ENCODE measurements at regions not wholly inside any gene's neighbourhood (a gene's known extent, or its start where the extent isn't known, plus 50 kb on each side); places are given as distances from the start of the nearest gene placed in this dataset.

DNA sequence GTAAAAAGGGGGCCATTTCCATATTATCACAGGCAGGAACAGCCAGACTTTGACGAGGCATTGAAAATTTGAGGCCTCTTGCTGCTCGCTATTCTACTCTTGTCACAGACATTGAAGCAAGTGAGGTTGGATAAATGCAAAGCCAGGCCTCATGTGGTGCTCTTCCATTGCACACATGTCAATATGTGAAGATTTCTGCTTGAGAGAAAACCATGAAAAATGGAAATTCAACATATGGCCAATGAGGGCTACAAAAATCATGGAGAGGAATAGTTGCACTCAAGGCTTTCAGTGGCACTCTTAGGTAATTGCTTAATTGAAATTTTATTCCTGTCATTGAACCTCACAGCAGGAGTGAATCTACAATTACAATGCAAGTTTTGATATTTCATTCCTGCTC, 185.6 kb upstream of the MBNL1 start:
- ATAC-seq: no peak
- TF ChIP-seq TCF4 (CRISPR knock-in tag; IDR thresholded peaks at IDR 0.05; ENCODE audit: borderline replicate concordance): no peak
- TF ChIP-seq TOX (CRISPR knock-in tag; IDR thresholded peaks at IDR 0.05; ENCODE audit: borderline replicate concordance): no peak
- no peak for TF ChIP-seq CSDC2 (CRISPR knock-in tag; IDR thresholded peaks at IDR 0.05)
- no peak for TF ChIP-seq RARB (CRISPR knock-in tag; IDR thresholded peaks at IDR 0.05)
- TF ChIP-seq ZFP3 (CRISPR knock-in tag; IDR thresholded peaks at IDR 0.05): no peak

DNA sequence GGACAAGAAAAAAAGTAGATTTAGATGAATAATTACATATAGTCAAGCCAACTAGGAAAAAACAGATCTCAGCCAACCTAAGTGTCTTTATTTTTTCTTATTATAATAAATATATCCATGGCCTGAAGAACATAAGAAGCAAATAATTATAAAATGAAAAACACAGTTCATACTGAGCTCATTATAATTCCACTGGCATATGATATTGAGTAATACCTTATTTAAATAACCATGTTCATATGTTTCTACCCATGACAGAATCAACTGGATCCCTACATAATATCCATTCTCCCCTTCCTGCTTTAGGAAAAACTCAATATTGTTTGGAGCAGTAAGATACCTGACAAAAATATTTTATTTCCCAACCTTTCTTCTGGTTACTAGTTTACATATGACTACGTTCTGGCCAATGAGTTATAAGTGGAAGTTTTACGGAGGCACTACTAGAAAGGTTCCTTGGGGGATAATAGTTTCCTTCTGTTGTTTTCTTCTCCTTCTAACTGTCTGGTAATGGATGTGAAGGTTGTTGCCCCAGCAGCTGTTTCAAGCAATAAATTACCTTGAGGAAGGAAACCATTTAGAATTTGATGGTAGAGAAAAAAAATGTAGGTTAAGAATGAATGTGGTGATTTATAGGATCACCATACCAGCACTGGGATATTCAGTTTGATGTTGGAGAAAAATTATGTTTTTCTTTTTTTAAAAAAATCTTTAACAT, 184.1 kb upstream of the MBNL1 start:
- TF ChIP-seq, protein P1, sequence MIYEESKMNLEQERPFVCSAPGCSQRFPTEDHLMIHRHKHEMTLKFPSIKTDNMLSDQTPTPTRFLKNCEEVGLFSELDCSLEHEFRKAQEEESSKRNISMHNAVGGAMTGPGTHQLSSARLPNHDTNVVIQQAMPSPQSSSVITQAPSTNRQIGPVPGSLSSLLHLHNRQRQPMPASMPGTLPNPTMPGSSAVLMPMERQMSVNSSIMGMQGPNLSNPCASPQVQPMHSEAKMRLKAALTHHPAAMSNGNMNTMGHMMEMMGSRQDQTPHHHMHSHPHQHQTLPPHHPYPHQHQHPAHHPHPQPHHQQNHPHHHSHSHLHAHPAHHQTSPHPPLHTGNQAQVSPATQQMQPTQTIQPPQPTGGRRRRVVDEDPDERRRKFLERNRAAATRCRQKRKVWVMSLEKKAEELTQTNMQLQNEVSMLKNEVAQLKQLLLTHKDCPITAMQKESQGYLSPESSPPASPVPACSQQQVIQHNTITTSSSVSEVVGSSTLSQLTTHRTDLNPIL (CRISPR knock-in tag; IDR thresholded peaks at IDR 0.05; ENCODE audit: low read depth): no peak
- no peak for TF ChIP-seq BACH2 (CRISPR knock-in tag; IDR thresholded peaks at IDR 0.05; ENCODE audit: borderline replicate concordance)
- TF ChIP-seq ISL1 (CRISPR knock-in tag; IDR thresholded peaks at IDR 0.05): no peak
- no peak for TF ChIP-seq ZNF8 (CRISPR knock-in tag; IDR thresholded peaks at IDR 0.05)
- TF ChIP-seq, protein P2, sequence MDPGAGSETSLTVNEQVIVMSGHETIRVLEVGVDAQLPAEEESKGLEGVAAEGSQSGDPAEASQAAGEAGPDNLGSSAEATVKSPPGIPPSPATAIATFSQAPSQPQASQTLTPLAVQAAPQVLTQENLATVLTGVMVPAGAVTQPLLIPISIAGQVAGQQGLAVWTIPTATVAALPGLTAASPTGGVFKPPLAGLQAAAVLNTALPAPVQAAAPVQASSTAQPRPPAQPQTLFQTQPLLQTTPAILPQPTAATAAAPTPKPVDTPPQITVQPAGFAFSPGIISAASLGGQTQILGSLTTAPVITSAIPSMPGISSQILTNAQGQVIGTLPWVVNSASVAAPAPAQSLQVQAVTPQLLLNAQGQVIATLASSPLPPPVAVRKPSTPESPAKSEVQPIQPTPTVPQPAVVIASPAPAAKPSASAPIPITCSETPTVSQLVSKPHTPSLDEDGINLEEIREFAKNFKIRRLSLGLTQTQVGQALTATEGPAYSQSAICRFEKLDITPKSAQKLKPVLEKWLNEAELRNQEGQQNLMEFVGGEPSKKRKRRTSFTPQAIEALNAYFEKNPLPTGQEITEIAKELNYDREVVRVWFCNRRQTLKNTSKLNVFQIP (CRISPR knock-in tag; IDR thresholded peaks at IDR 0.05; ENCODE audit: borderline replicate concordance, low read depth): no peak
- TF ChIP-seq CSDC2 (CRISPR knock-in tag; IDR thresholded peaks at IDR 0.05): no peak
- no peak for TF ChIP-seq RARB (CRISPR knock-in tag; IDR thresholded peaks at IDR 0.05)
- no peak for TF ChIP-seq TOX (CRISPR knock-in tag; IDR thresholded peaks at IDR 0.05; ENCODE audit: borderline replicate concordance)
- TF ChIP-seq, protein P3, sequence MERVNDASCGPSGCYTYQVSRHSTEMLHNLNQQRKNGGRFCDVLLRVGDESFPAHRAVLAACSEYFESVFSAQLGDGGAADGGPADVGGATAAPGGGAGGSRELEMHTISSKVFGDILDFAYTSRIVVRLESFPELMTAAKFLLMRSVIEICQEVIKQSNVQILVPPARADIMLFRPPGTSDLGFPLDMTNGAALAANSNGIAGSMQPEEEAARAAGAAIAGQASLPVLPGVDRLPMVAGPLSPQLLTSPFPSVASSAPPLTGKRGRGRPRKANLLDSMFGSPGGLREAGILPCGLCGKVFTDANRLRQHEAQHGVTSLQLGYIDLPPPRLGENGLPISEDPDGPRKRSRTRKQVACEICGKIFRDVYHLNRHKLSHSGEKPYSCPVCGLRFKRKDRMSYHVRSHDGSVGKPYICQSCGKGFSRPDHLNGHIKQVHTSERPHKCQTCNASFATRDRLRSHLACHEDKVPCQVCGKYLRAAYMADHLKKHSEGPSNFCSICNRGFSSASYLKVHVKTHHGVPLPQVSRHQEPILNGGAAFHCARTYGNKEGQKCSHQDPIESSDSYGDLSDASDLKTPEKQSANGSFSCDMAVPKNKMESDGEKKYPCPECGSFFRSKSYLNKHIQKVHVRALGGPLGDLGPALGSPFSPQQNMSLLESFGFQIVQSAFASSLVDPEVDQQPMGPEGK (CRISPR knock-in tag; IDR thresholded peaks at IDR 0.05; ENCODE audit: borderline replicate concordance): no peak
- TF ChIP-seq ZC3H10 (CRISPR knock-in tag; IDR thresholded peaks at IDR 0.05): no peak
- no peak for TF ChIP-seq PPARA (CRISPR knock-in tag; IDR thresholded peaks at IDR 0.05; ENCODE audit: borderline replicate concordance)
- TF ChIP-seq SNAI2 (CRISPR knock-in tag; IDR thresholded peaks at IDR 0.05): no peak
- TF ChIP-seq OSR1 (CRISPR knock-in tag; IDR thresholded peaks at IDR 0.05): no peak
- TF ChIP-seq TCF4 (CRISPR knock-in tag; IDR thresholded peaks at IDR 0.05; ENCODE audit: borderline replicate concordance): no peak
- ATAC-seq: no peak

DNA sequence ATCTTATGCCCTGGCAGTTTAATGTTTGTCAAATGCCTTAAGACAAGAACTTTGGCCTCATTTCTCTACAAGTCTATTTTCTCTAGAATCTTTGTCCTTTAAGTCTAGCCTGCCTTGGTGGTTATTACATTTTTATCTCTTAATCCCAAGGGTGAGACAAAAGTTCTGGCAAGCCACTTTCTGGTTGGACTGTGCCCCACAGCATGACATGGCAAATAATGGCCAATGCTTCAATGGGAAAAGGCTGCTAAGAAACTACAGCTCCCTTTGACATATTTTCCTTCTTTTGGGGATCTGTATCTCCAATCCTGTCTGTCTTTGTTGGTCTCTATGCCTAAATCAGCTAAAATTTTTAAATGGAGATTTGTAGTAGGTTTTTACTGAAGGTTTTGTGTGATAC, 181.6 kb upstream of the MBNL1 start:
- TF ChIP-seq TOX (CRISPR knock-in tag; IDR thresholded peaks at IDR 0.05; ENCODE audit: borderline replicate concordance) (no peak), ESRRG (CRISPR knock-in tag; IDR thresholded peaks at IDR 0.05) (no peak), ARNTL (CRISPR knock-in tag; IDR thresholded peaks at IDR 0.05; ENCODE audit: borderline replicate concordance, low read depth) (no peak), ZNF70 (CRISPR knock-in tag; IDR thresholded peaks at IDR 0.05) (no peak), ISL1 (CRISPR knock-in tag; IDR thresholded peaks at IDR 0.05) (no peak), CSDC2 (CRISPR knock-in tag; IDR thresholded peaks at IDR 0.05) (no peak), ZNF565 (CRISPR knock-in tag; conservative IDR thresholded peaks at IDR 0.05; ENCODE audit: low read depth) (no peak), PPARA (CRISPR knock-in tag; IDR thresholded peaks at IDR 0.05; ENCODE audit: borderline replicate concordance) (no peak), BACH2 (CRISPR knock-in tag; IDR thresholded peaks at IDR 0.05; ENCODE audit: borderline replicate concordance) (no peak), GLIS3 (CRISPR knock-in tag; IDR thresholded peaks at IDR 0.05) (no peak), OSR1 (CRISPR knock-in tag; IDR thresholded peaks at IDR 0.05) (no peak), RARB (CRISPR knock-in tag; IDR thresholded peaks at IDR 0.05) (no peak)
- ATAC-seq: no peak

DNA sequence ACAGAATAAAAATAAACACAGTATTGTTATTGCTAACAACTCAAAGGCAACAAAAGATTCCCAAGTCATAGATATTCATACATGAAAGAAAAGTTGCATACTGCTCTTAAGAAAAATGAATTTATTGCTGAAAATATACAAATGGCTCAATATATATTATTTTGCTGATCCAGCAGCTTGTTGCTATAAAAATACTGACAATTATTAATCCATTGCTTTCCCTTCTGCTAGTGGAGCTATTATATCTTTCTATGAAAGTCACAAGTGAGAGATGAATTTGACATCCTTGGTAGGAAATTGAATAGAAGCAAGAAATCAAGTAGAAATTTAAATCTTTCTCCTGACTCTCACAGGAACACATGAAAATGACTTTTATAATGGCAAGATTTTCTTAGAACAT, 179.2 kb upstream of the MBNL1 start:
- TF ChIP-seq PPARA (CRISPR knock-in tag; IDR thresholded peaks at IDR 0.05; ENCODE audit: borderline replicate concordance) (no peak), ARNTL (CRISPR knock-in tag; IDR thresholded peaks at IDR 0.05; ENCODE audit: borderline replicate concordance, low read depth) (no peak)
- ATAC-seq: no peak

DNA sequence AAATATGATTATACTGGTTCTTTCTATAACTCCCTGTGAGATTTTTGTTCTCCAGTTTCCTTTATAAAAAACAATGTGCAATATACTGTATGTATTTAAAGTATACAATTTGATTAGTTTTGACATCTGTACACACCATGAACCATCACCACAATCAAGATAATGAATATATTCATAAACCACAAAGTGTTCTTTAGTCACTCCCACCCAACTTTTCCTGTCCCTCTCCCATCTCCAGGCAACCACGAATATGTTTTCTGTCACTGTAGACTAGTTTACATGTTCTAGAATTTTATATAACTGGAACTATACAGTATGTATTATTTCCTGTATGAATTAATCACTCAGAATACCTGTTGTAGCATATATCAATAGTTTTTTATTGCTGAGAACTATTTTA, 177.0 kb upstream of the MBNL1 start:
- TF ChIP-seq TOX (CRISPR knock-in tag; IDR thresholded peaks at IDR 0.05; ENCODE audit: borderline replicate concordance) (no peak), ZFP3 (CRISPR knock-in tag; IDR thresholded peaks at IDR 0.05) (no peak), ZNF70 (CRISPR knock-in tag; IDR thresholded peaks at IDR 0.05) (no peak), SNAI2 (CRISPR knock-in tag; IDR thresholded peaks at IDR 0.05) (no peak), CSDC2 (CRISPR knock-in tag; IDR thresholded peaks at IDR 0.05) (no peak), ZFP30 (CRISPR knock-in tag; IDR thresholded peaks at IDR 0.05) (no peak)
- TF ChIP-seq, protein P3 (CRISPR knock-in tag; IDR thresholded peaks at IDR 0.05; ENCODE audit: borderline replicate concordance): no peak
- ATAC-seq: no peak
